Heart left ventricle (tissue), 13 donors: ENCODE measurements at regions not wholly inside any gene's neighbourhood (a gene's known extent, or its start where the extent isn't known, plus 50 kb on each side); places are given as distances from the start of the nearest gene placed in this dataset.

Experiments
- CTCF ChIP-seq, 12 donors: fragments of 200-600 bp; sonication (generic) in 4 of 12; IDR thresholded peaks; one replicate each; pipeline versions ENCODE4 v1.5.0 to v1.8.0; 2018 to 2022; ENCODE audit warnings: antibody characterized with exemption in 12 of 12, mild to moderate bottlenecking in 5 of 12
- POLR2A ChIP-seq, 2 donors: fragments of 450-650 bp; IDR thresholded peaks; one replicate each; pipeline ENCODE4 v1.6.1; 2017; ENCODE audit warnings: antibody characterized with exemption in 2 of 2, mild to moderate bottlenecking in 2 of 2, moderate library complexity in 2 of 2
- donor health status: ischemic (EF 13 %, LVEDD 7.1; RV severe dilation, severe dysfunction).
- donor health status: DM: no; HTN: yes; CAD: no.
- donor health status: DM: no; HTN: no; CAD: no.
- donor health status: ischemic (EF 25% LVEDD 6.9; RV normal size, moderate dysfunction).
- donor health status: ischemic (EF 25% LVEDD 5.7; RV mildly dilated, moderate dysfunction).
- donor health status: ischemic (EF 35%, LVEDD 5.7; RV mildly dilated, moderate dysfunction).
- donor health status: nonischemic (EF 11% LVEDD 7.7; RV severe dilation, severe dysfunction).
- donor health status: DM: yes; HTN: yes; CAD: no.
- donor health status: PGD.
- donor health status: ischemic (EF 29% LVEDD 5.4; RV normal size, mild dysfunction).
- donor health status: nonischemic (EF 23%, LVEDD 6.1; RV moderate dilation, normal function).

- TF ChIP-seq CTCF (IDR thresholded peaks at IDR 0.05) (no peak), POLR2A (IDR thresholded peaks at IDR 0.05) (no peak)
These were observed 1060.5 kb upstream of the INTU start for GRCh38 chr4:126572264-126572663.
